WERI-Rb-1 (cell line): ENCODE measurements at regions not wholly inside any gene's neighbourhood (a gene's known extent, or its start where the extent isn't known, plus 50 kb on each side); places are given as distances from the start of the nearest gene placed in this dataset.
A peak's percentile ranks its signal among the peaks of the same experiment; 100 is the strongest.

Source experiments
- DNase-seq: peaks from one replicate; pipeline ENCODE4 v3.0.0-alpha.2; 2020
- H3K27ac ChIP-seq: fragments of 250-450 bp; sonication (Bioruptor Pico); 2 replicates; pipeline ENCODE4 v1.5.1; 2020; ENCODE audit warnings: mild to moderate bottlenecking, moderate library complexity
- H3K27me3 ChIP-seq: fragments of 250-450 bp; sonication (Bioruptor Pico); 2 replicates; pipeline ENCODE4 v1.5.1; 2021; ENCODE audit warnings: mild to moderate bottlenecking, low read depth, moderate library complexity; ENCODE audit not compliant: insufficient read depth, severe bottlenecking
- H3K36me3 ChIP-seq: fragments of 250-450 bp; sonication (Bioruptor Pico); 2 replicates; pipeline ENCODE4 v1.5.1; 2020; ENCODE audit warnings: mild to moderate bottlenecking, moderate library complexity
- H3K4me3 ChIP-seq: 2 replicates; pipeline ENCODE4 v1.5.1; 2011; ENCODE audit warnings: low read depth, mild to moderate bottlenecking, control low read depth, low read length
- H3K9me3 ChIP-seq: fragments of 250-450 bp; sonication (Bioruptor Pico); 2 replicates; pipeline ENCODE4 v1.5.1; 2021; ENCODE audit warnings: mild to moderate bottlenecking, moderate library complexity; ENCODE audit not compliant: severe bottlenecking
- TF ChIP-seq, protein P1 (sequence below): IDR thresholded peaks from 2 replicates; pipeline ENCODE4 v1.5.1; 2011; ENCODE audit warnings: low read depth, mild to moderate bottlenecking, control low read depth, inconsistent platforms, low read length

DNA sequence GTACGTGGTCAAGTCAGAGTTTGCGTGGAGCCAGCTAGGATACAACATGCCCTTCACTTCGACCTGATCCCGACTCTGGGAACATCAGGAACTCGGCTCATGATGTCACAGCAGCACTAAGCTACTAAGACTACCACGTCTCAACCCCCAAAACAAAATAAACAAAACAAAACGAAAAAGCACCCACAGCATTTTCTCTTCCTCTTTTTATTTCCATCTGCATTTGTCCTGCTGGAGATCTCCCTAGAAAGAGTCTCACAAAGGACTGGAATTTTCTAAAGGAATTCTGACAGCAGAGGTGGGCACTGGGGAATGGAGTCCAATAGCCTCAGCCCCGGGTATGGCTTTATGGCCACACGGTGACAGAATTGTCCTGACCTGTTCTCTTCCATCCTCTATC, 196.6 kb downstream of the SALL1 start:
- Histone ChIP-seq H3K27ac (no peak overlapping the region), H3K27me3 (no peaks in the 10 kb centered on the region), H3K4me3 (no peak overlapping the region), H3K36me3 (no peaks in the 10 kb centered on the region), H3K9me3 (no peaks in the 10 kb centered on the region)
- no peak for DNase-seq
- TF ChIP-seq, protein P1, sequence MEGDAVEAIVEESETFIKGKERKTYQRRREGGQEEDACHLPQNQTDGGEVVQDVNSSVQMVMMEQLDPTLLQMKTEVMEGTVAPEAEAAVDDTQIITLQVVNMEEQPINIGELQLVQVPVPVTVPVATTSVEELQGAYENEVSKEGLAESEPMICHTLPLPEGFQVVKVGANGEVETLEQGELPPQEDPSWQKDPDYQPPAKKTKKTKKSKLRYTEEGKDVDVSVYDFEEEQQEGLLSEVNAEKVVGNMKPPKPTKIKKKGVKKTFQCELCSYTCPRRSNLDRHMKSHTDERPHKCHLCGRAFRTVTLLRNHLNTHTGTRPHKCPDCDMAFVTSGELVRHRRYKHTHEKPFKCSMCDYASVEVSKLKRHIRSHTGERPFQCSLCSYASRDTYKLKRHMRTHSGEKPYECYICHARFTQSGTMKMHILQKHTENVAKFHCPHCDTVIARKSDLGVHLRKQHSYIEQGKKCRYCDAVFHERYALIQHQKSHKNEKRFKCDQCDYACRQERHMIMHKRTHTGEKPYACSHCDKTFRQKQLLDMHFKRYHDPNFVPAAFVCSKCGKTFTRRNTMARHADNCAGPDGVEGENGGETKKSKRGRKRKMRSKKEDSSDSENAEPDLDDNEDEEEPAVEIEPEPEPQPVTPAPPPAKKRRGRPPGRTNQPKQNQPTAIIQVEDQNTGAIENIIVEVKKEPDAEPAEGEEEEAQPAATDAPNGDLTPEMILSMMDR = no peak

DNA sequence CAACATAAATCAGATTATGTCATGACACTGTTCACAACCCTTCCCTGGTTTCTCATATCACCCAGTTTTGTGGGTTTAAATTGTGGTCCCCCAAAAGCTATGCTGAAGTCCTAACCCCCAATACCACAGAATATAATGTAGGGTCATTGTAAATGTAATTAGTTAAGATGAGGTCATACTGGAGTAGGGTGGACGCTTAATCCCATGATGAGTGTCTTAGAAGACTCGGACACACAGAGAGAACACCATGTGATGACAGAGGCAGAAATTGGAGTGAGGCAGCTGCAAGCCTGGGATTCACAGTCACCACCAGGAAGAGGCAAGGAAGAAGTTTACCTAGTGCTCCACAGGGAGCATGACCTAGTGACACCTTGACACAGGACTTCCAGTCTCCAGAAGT, 197.8 kb downstream of the SALL1 start:
- H3K36me3 ChIP-seq = no peaks in the 10 kb centered on the region
- H3K27me3 ChIP-seq = no peaks in the 10 kb centered on the region
- TF ChIP-seq, protein P1 = no peak
- no peak overlapping the region for H3K4me3 ChIP-seq
- no peak overlapping the region for H3K27ac ChIP-seq
- no peaks in the 10 kb centered on the region for H3K9me3 ChIP-seq
- peak; percentile 30 for DNase-seq

DNA sequence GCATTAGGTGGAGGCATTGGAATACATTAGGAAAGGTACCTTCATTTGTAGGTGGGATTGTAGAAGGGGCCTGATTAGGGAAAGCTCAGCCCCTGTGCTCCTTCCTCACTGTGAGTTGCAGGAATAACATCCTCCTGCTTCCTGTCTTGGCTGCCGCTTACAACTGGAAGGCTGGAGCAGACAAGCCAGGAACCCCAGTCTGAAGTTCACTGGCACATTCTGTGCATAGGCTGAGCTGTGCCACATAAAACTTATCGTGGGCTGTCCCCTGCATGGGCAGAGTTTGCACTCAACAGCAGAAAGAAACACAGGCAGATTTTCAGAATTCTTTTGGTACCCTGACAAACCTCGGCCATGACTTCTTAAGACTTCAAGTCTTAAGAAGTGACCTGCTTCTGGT, 200.1 kb downstream of the SALL1 start:
- no peak for DNase-seq
- TF ChIP-seq, protein P1 = no peak
- no peak overlapping the region for H3K4me3 ChIP-seq
- H3K27me3 ChIP-seq = no peaks in the 10 kb centered on the region
- no peaks in the 10 kb centered on the region for H3K9me3 ChIP-seq
- H3K27ac ChIP-seq = no peak overlapping the region
- no peaks in the 10 kb centered on the region for H3K36me3 ChIP-seq

DNA sequence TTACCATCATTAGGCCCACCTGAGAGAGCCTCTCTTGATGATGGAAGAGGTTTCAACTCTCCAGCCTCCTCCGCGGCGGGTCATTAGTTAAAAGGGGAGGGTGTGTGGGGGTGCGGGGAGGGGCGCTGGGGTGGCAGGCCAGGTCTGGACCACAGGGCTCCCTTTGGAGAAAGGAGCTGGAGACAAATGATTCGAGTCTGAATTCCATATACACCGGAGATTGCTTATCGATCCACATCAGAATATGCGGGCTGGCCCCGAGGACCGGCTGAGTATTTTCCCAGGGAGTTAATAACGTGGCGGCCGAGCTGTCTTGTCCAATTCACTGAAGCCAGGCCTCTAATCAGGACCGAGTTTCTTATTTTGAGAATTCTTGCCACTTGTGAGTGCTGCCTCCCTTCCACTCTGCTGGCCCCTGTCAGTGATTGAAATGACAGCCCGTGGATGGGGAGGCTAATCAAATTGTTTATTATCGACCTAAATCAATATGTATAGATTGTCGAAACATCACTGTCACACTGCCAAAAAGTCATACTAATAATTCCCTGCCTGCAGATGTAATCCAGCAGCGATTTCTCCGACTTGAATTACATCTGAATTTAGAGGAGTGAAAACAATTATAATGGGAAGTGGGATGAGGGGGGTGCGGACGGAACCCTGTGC, 202.7 kb downstream of the SALL1 start:
- TF ChIP-seq, protein P1 = no peak
- Histone ChIP-seq H3K9me3 (no peaks in the 10 kb centered on the region), H3K4me3 (no peak overlapping the region), H3K36me3 (no peaks in the 10 kb centered on the region), H3K27me3 (no peaks in the 10 kb centered on the region), H3K27ac (no peak overlapping the region)
- no peak for DNase-seq

DNA sequence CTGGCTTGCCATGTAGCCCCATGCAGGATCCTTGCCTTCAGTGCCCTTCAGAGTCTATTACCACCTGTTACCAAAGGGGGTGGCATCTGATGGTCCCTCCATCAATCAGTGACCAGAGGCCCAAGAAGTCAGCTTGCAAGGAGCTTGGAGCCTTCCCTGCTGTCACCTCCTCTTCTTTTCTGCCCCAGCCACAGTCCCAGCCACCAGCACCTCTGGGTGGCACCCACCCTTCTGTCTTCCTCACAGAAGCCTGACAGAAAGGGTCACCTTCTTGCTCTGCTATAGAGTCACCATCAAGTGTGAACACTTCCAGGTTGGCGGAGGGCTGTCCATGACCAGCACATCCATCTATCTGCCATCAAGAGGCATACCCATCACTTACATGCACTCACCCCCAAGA, 203.2 kb downstream of the SALL1 start:
- H3K36me3 ChIP-seq = no peaks in the 10 kb centered on the region
- H3K27ac ChIP-seq = no peak overlapping the region
- H3K4me3 ChIP-seq = no peak overlapping the region
- TF ChIP-seq, protein P1 = no peak
- DNase-seq = no peak
- no peaks in the 10 kb centered on the region for H3K9me3 ChIP-seq
- no peaks in the 10 kb centered on the region for H3K27me3 ChIP-seq

DNA sequence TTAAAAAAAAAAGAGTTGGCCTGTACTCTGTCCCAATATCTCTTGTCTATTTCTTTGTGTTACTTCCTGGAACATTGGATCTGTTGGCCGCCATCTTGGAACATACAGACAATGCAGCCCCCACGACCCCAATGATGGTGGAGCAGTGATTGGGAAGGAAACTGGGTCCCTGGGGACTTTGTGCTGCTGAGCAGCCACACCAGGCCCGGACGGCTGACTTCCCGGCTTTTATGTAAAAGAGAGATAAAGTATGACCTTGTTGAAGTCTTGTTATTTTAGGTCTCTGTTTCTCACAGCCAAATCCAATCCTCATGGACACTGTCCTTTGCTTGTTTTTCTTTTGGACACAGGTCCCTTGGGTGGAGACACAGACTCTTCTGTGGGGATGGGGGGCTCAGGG, 204.5 kb downstream of the SALL1 start:
- DNase-seq = no peak
- TF ChIP-seq, protein P1 = no peak
- no peaks in the 10 kb centered on the region for H3K36me3 ChIP-seq

More for the DNA sequence above, 204.5 kb downstream of the SALL1 start:
- no peak overlapping the region for H3K27ac ChIP-seq
- no peaks in the 10 kb centered on the region for H3K9me3 ChIP-seq
- no peak overlapping the region for H3K4me3 ChIP-seq
- H3K27me3 ChIP-seq = no peaks in the 10 kb centered on the region
